ENCODE measurements at regions not wholly inside any gene's neighbourhood (a gene's known extent, or its start where the extent isn't known, plus 50 kb on each side); places are given as distances from the start of the nearest gene placed in this dataset.

DNA sequence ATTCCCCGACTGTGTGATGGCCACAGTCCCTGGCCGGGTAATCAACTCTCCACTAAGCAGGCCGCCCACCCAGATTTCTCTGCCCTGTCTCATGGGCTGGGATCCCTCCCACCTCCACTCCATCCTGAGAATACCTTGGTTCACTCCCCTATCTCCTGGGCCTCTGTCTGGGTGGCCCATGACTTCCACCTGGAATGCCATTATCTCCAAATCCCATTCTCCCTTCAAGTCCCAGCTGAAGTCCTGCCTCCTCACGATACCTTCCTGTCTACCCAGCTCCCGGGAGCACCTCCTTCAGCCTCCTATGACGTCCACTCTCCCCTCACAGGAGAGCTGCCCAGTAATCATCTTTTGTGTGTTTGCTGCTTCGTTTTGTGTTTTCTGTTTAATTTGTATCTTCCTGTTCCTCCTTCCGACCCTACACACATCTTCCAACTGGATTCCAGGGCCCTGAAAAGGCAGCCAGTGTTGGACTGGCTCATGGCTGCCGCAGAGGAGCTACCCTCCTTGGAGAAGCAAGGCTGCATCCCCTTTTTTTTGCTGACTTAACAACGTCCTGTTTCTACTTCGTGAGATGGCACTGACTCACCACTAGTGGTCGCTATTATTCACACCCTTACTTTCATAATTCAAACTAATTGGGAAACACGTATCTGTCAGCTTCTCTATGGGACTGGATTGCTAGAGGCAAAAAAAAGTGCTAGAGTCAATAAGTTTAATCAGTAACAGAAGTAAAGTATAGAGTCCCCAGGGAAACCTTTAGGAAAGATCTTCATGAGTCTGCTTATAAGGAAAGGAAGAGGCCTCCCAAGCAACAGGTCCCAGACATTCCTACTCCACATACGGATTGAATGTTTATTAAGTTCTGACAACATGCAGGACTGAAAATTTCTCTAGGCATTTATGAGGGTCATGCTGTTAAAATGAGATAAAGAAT, 171.9 kb upstream of the GATA6 start:
- peak; percentile 57 for DNase-seq

DNA sequence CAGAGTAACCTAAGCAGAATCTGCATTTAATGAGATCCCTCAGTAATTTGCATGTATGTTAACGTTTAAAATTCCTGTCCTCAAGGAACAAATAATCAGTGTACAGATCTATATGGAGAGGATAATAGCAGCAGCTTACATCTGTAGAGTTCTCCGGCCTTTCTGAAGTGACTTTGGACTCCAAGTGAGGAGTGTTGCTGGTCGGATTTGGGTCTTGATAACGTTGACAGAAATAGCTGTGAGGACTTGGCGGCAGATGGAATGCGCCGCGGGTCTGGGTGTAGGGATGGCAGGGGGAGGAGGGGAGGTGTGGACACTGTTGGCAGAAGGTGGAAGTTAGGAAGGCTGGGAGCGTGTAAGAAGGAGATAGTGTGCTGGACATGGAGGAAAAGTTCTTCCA, 170.9 kb upstream of the GATA6 start:
- DNase-seq, result no peak

DNA sequence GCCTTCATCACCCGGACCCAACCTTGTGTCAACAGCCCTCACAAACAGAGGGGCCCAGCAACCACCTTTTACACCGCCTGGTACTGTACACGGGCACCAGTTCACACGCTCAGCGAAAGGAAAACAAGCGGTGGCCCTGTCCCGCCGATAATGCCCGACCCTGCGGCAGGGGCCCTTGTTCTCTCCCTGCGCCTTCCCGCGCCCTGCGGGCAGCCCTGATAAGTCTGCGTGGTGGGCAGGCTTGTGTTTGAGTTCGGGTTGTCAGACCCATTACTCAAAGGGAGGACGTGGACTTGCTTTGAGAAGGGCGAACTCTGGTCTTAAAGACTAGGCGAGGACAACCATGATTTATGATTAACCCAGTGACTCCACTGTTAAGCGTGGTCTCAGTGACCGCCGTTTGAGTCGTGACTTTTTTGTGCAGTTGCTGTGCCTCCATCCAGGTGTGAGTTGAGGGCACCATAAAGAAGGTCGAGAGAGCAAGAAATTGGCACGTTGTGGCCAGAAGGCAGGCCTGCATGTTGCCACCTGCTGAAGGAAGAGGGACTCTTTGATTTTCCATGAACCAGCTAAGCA, 167.4 kb upstream of the GATA6 start:
- no peak for DNase-seq

DNA sequence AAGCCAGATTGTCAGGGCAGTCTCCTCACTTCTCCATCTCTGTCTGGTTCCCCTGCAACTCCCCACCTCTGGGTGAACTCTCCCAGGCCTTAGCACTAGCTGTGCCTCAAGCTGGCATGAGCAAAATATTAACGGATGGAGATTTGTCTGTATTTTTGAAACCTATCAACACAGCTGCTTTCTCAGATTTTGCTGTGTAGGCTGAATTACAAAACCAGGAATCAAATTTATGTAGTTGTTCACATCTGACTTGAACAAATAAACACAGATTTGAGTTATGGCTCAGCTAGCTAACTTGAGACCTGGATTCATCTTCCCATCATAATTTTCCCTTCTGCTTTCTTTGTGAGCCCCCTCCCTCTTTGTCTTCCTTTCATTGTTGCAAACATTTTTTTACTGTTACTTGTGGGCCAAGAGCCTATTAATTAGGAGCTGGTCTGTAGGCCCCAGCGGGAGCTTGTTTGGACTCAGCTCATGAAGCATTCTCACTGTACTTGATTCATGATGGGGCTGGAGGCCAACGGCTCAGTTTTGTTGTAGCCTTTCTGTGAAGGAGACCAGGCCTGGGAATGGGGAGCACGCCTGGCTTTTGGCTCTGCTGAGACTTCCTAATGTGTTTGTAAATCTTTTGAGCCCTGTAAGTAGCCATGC, 164.1 kb upstream of the GATA6 start:
- DNase-seq, result no peak

DNA sequence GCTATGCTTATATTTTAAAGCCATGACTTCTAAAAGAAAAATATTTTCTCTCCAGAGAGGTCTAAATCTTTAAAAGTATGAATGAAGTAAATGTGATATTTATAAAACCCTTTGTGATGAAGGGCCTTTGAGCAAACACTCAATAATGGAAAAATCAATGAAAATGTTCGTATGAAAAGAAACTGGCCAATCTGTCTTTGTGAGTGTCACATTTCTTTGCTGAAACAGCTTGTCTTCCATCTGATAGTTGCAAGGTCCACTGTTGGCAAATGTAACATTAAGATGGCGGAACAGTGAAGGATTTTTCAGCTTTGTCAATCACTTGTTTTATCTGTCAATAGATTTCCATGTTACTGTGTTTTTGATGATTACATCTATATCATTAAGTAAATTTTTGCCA, 162.9 kb upstream of the GATA6 start:
- no peak for DNase-seq

DNA sequence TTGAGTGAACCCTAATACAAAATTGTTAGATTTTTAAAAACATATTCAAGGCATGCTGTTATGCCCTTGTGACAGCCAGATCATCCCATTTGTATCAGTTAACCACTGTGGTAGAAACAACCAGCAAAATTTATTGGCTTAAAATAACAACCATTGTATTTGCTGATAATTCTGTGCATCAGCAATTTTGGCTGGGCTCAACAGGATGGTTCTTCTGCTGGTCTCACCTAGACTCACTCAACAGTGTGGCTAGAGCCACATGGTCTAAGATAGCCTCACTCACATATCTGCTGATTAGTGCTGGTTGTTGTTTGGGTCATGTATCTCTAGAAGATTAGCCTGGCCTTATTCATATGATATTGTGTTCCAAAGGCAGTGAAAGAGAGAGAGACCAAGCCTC, 160.1 kb upstream of the GATA6 start:
- DNase-seq, result no peak

DNA sequence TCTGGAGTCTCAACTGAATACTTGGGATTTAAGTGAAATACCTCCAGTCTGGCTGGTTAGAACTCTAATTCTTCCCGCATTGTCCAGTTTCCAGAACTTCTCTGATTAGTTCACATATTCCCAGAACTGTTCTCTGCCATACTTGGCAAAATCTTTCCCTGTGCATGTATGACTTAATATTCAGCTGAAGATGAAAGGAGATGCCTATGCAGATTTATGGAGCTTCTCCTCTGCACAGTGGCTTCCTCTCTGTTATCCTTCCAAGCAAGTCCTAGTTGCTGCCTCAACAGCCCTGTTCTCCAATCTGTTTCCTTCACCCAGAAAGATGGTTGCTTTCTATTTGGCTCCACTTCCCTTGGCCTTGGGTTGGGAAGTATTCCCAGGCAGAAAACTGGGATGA, 155.4 kb upstream of the GATA6 start:
- DNase-seq, result no peak

DNA sequence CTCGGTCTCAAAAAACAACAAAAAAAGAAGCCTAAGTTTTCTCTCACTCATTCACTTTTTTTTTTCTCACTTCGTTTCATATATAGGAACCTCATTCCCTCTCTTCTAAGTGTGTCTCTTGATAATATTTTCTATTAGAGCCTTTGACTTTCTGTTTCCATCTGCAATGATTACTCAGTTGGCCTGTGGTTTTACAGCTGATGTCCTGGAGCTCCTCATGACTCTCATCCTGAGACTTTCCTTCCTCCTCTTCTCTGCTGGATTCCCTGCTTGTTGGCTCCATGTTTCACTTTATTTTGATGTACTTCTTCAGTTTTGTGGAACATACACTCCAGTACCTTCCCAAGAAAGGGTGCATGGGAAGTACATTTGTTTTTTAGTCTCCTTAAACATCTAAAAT, 154.2 kb upstream of the GATA6 start:
- DNase-seq, result no peak

DNA sequence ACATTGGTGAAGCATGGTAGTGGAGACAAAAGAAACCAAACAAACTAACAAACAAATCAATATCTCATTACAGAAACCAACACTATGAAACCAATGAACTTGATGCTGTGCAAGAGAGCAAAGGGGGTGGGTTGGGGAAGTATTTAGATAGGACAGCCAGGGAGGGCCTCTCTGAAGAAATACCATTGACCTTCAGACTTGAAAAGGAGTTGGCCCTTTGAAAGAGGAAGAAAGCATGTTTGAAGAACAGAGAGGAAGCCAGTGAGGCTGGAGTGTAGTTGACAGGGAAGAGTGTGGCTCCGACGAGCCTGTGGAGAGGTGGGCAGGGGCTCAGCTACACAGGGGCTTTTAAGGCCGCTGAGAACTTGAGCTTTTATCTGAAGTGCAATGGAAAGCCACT, 151.0 kb upstream of the GATA6 start:
- no peak for DNase-seq

DNA sequence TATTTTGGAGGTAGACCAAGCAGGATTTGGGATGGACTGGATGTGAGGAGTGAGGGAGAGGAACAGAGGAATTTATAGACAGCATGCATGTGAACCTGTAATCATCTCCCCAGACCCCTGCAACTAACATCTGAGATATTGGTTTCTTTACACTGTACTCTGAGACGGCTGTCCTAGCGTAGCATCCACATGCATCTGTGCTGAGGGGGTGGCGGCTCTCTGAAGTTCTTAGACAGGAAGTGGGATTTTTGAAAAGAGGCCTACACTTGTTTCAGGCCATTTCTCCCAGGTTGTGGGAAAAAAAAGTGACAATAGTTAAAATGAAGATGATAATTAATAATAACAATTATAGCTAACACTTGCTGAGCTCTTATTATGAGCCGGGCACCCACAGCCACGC, 150.2 kb upstream of the GATA6 start:
- DNase-seq, result no peak

DNA sequence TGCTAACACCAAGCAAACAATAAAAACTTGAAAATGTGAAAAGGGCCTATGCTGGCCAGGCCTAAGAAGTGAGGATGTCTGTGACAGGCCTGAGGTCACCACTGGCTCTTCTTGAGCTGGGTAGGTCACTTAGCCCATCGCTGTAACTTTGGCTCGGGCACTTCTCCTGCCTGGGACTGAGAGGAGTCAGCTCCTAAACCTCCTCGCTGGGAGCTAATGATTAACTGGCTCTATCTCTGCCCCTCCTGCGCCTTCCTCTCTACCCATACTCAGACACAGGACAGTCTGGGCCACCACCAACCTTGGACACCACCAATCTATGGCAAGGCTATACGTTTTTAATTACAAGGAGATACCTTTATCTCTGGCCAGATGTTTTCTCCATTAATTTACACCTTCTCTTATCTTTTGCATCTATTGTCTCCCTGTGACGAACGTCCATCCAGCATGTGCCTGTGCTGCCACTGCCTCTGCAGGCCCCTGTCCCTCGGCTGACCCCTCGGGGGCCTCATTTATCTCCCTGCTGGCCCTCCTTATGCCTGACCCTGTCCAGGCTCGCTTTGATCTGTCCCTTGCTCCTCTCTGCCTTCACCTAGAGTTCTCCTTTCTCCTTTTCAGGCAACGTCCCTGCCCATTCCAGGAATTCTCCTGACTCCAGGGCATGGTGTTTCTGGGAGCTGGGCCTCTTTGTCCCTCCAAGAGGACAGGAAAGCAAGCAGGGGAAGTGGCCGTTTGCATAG, 149.1 kb upstream of the GATA6 start:
- no peak for DNase-seq

DNA sequence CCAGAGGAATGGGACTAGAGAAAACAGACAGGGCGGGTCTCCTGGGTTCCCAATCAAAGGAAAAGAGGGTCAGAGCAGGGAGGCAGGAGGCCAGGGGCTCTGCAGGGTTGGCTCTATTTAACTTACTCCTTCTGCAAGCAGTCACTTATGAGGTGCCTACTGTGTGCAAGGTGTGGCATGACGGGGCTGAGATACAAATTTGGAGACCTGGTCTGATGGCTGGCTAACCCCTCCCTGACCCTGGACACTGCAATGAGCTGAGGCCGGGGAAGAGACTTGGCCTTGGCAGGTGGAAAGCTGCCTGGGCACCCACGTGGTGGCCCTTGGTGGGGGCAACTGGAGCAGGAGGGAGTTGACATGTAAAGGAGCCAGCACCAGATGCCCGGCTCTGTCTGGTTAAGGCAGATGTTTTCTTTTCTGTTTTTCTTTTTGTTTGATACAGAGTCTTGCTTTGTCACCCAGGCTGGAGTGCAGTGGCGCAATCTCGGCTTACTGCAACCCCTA, 148.5 kb upstream of the GATA6 start:
- no peak for DNase-seq

DNA sequence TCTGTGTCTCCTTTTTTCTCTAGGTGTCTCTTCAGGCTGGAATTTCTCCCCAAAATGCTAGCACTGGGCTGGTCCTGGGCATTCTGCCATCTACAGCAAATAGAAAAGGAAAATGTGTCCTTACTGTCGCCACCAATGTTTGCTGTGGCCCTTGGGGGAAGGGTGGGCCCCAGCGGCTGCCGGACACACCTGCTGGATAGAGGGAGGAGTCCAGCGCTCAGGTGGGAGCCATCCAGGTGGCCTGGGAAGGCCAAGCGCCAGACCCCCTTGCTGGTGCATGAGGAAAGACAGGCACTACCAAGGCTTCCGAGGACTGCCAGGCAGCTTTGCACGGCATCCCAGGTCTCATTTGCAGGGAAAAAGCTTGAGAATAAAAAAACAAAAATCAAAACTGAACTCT, 147.7 kb upstream of the GATA6 start:
- DNase-seq, result no peak

DNA sequence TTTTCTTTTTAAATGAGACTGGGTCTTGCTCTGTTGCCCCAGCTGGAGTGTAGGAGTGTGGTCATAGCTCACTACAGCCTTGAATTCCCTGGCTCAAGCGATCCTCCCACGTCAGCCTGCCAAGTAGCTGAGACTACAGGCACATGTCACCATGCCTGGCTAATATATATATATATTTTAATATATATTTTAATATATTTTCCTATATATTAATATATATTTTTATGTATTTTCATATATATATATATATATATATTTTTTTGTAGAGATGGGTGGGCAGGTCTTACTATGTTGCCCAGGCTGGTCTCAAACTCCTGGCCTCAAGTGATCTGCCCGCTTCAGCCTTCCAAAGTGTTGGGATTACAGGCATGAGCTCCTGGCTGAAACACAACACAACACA, 144.5 kb upstream of the GATA6 start:
- DNase-seq, result no peak

DNA sequence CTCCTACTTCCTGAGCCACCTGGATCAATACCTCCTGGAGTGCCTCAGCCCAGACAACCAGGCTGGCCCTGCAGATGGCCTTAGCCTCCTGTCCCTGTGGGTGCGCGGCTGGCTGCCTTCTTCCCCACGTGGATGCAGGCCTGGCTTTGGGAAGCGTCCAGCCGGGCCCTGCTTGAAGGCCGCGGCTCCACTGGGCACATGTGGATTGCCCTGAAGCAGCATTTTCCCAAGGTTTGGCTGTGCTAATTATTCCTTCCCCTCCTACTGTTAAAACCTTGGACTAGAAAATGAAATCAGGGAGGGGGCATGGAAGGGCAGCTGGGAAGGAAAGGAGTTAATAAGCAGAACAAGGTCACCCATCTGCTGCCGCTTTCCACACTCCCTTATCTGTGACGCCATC, 143.0 kb upstream of the GATA6 start:
- no peak for DNase-seq

DNA sequence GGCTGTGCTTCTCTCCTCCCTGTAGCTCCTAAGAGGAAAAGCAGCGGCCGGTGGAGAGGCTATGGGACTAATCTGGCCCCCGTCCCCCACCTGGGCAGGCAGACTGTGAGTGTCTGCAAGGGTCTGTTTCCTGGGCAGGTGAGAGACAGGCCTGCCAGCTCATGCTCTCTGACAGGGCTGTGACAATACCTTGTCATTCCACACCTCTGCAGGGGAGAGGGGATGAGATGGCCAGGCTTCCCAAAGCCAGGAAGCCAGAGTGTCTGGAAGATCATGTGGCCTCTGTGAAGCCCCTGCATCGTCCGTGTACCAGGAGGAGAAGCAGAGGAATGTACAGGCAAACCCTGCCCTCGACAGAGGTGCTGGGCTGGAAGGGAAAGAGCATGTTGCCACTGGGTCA, 142.5 kb upstream of the GATA6 start:
- DNase-seq, result no peak

DNA sequence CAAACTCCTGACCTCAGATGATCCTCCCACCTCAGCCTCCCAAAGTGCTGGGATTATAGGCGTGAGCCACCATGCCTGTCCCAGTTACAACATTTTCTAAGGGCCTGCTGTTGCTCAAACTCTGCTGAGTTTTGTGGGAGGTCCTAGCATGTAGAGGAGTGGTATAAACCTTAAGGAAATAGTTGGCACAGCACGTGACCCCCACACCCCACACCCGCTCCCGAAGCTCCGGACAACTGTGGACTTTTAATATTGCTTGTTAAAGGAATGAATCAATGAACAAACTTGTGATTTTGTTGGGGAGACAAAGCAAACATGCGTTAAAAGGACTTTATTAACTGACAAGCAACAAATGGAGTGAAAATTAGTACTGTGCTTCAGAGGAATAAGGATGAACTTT, 137.8 kb upstream of the GATA6 start:
- no peak for DNase-seq

DNA sequence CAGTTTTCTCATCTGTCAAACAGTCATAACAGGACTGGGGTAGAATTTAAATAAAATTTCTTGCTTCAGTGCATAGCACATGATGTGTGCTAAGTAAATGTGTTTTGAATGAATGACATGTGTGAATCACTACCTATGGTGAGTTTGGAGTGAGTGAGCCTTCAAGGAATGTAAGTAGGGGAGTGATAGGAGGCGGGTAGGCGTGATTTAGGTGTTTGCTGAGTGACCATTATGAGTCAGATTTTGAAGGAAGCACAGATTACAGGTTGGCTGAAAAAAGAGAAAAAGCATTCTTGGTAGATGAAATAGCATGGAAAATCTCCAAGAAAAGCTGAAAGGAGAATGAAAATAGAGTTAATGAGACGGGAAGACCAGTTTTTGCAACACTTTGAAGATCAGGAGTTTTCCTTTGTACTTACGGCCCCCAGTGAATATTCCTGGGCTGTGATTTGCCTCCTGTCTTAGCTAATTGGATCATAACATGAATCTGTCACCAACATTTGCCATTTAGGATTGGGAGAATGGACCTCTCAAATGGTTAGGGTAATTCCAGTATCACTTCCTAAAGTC, 136.9 kb upstream of the GATA6 start:
- DNase-seq, result no peak

DNA sequence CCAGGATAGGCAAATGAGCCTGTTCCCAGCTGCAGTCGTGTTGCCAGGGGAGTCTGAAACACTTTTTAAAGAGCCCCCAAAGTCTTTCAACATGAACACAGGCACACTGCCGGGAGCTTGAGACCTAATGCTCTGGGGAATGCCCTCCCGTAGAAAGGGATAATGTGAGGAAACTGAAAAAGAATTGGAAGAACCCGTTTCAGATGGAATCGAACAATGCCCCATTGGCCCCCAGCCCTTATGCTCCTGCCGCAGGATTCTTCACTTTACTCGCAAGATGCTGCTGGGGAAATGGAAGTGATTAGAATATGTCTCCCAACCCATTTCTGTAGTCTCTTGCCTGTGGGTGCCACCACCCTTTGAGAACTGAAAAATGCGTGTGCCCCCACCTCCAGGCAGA, 136.3 kb upstream of the GATA6 start:
- DNase-seq, result no peak

DNA sequence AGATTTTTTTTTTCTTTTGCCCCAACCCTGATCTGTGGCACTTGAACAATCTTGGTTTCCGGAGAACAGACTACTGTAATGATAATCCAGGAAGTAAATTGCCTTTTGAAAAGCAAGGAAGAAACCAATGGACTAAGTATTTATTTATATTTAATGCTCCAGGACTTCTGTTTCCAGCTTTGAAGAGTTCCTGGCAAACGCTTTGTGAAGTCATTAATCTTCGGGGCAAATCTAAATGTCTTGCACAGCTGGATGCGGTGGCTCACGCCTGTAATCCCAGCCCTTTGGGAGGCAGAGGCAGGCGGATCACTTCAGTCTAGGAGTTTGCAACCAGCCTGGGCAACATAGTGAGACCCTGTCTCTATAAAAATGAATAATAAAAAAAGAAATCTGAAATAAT, 135.1 kb upstream of the GATA6 start:
- DNase-seq, result no peak

DNA sequence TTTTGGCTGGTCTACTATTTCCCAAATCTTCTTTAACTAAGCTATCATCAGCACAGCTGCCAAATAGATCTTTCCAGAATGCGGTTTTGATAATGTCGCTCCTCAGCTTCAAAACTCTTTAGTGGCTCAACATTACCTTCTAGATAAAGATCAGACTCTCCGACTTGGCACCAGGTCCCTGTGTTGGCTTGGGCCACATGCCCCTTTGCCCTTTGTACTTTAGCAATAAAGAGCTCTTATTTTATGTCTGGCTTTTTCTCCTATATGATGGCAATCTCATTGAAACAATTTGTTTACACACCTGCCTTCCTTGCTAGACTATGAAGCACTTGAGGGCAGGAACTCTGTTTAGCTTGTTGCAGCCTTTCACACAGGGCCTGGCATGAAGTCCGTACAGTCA, 128.9 kb upstream of the GATA6 start:
- DNase-seq, result no peak

DNA sequence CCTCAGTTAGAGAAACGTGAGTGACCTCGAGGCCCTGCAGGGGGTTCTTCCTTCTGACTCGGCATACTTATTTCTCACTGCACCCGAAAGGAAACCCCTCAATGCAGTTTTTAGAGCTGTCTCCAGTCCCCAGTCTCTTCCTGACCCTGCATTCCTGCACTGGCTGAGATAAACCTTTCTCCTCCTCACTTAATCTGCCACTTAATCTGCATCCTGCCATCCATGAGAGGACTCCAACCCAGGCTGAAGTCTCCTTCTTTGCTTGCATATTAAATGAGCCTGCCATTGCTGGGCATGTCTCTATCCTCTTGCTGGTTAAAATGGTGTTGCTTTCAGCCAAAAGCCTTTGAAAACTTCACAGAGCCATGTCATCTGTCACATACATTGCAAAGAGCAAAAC, 125.6 kb upstream of the GATA6 start:
- no peak for DNase-seq

Measured in activated CD8-positive, alpha-beta memory T cell treated with anti-CD3 and anti-CD28 coated beads for 24 hours (primary cell).